ENCODE measurements at regions not wholly inside any gene's neighbourhood (a gene's known extent, or its start where the extent isn't known, plus 50 kb on each side); places are given as distances from the start of the nearest gene placed in this dataset.

GRCh38 chr3:171932153-171932611 is 89.0 kb downstream of the TMEM212 start:
- no peaks in the 10 kb centered on the region for H3K36me3 ChIP-seq (ENCODE audit: control insufficient read depth in 2 of 4, insufficient read depth in 4 of 4, low read length in 3 of 4)
- H2BK120ac ChIP-seq (replicated peaks; ENCODE audit: low read depth, low read length) = no peak overlapping the region
- 0 out of 2 replicates have a peak overlapping the region, but pooled peaks have one; percentile 45 for H4K8ac ChIP-seq (ENCODE audit: extremely low read depth, insufficient read depth, low read length)
- no peaks in the 10 kb centered on the region for H3K9me3 ChIP-seq (ENCODE audit: insufficient read depth in 2 of 2, low read depth in 1 of 2, low read length in 1 of 2)
- no peaks in the 10 kb centered on the region for H3K79me1 ChIP-seq (ENCODE audit: low read depth, low read length)
- no peak overlapping the region for H2AK5ac ChIP-seq (ENCODE audit: low read depth, low read length)
- H3K4ac ChIP-seq (replicated peaks; ENCODE audit: insufficient read length, low read depth, low read length) = no peak overlapping the region
- no peak overlapping the region for H2BK12ac ChIP-seq (ENCODE audit: low read depth, low read length)
- H4K91ac ChIP-seq (replicated peaks; ENCODE audit: insufficient read length, low read length) = no peak overlapping the region
- H3K79me2 ChIP-seq (ENCODE audit: control insufficient read depth in 1 of 2, insufficient read depth in 2 of 2, low read length in 2 of 2) = no peaks in the 10 kb centered on the region
- no peak overlapping the region for H2BK15ac ChIP-seq (ENCODE audit: low read length)
- H3K9ac ChIP-seq (replicated peaks in 1 of 4; ENCODE audit: extremely low read depth in 1 of 4, low read depth in 3 of 4, low read length in 3 of 4) = no peak overlapping the region
- no peak overlapping the region for H2BK20ac ChIP-seq (ENCODE audit: low read length)
- no peaks in the 10 kb centered on the region for H3K4me1 ChIP-seq (replicated peaks in 1 of 4; ENCODE audit: control insufficient read depth in 3 of 4, insufficient read depth in 4 of 4, low read length in 3 of 4)
- H3K4me2 ChIP-seq (ENCODE audit: insufficient read depth in 1 of 2, low read depth in 2 of 2, low read length in 2 of 2) = no peak overlapping the region
- H3K23me2 ChIP-seq (ENCODE audit: low read depth, low read length) = no peaks in the 10 kb centered on the region
- H2BK5ac ChIP-seq (ENCODE audit: low read depth, low read length) = no peak overlapping the region
- CTCF ChIA-PET (ENCODE audit: partially characterized antibody) = no interaction called here
- no peak overlapping the region for H3K23ac ChIP-seq (ENCODE audit: insufficient read length)
- H4K20me1 ChIP-seq (replicated peaks in 1 of 2; ENCODE audit: control insufficient read depth in 1 of 2, insufficient read depth in 2 of 2, low read length in 2 of 2) = no peaks in the 10 kb centered on the region
- no peak overlapping the region for H3K4me3 ChIP-seq (ENCODE audit: extremely low read depth in 1 of 4, insufficient read depth in 2 of 4, low read depth in 3 of 4, low read length in 4 of 4)
- H3K18ac ChIP-seq (ENCODE audit: extremely low read depth, low read length) = no peak overlapping the region
- no peak overlapping the region for H3K27ac ChIP-seq (ENCODE audit: low read depth, low read length)
- FAIRE-seq = no peak
- no peaks in the 10 kb centered on the region for H3K27me3 ChIP-seq (replicated peaks in 1 of 4; ENCODE audit: control insufficient read depth in 3 of 4, extremely low read depth in 1 of 4, insufficient read depth in 3 of 4, low read length in 3 of 4)
- no peak overlapping the region for H3K14ac ChIP-seq (ENCODE audit: insufficient read length)
- H4K5ac ChIP-seq (ENCODE audit: insufficient read length, low read depth, low read length) = no peak overlapping the region
- H2AFZ ChIP-seq (ENCODE audit: low read length) = 0 out of 2 replicates have a peak overlapping the region, but pooled peaks have one; percentile 87
- no peak for TF ChIP-seq BACH1 (IDR thresholded peaks at IDR 0.05; ENCODE audit: low read length)
- TF ChIP-seq EZH2 (IDR thresholded peaks at IDR 0.05; ENCODE audit: low read depth, low read length, severe bottlenecking) = no peak
- no peak for TF ChIP-seq GABPA (IDR thresholded peaks at IDR 0.05; ENCODE audit: borderline replicate concordance, insufficient read depth, low read length)
- no peak for TF ChIP-seq SUZ12 (IDR thresholded peaks at IDR 0.05; ENCODE audit: low read length)
- no peak for TF ChIP-seq ZNF274 (IDR thresholded peaks at IDR 0.05; ENCODE audit: borderline replicate concordance, extremely low read depth, low read length)
- no peak for TF ChIP-seq SAP30 (IDR thresholded peaks at IDR 0.05; ENCODE audit: insufficient read depth, insufficient replicate concordance, low read length)
- no peak for TF ChIP-seq RBBP5 (IDR thresholded peaks at IDR 0.05; ENCODE audit: borderline replicate concordance, low read depth, low read length)
- TF ChIP-seq KDM5A (IDR thresholded peaks at IDR 0.05; ENCODE audit: low read length) = no peak
- H3K56ac ChIP-seq (replicated peaks; ENCODE audit: insufficient read length, low read depth, low read length) = no peak overlapping the region
- WGBS, 2 experiments (ENCODE audit: extremely low coverage in 1 of 2, insufficient coverage in 1 of 2, insufficient read length in 1 of 2, insufficient replicate concordance in 2 of 2, low coverage in 1 of 2, low lambda C conversion rate in 2 of 2, missing lambda C conversion rate in 1 of 2) = 89% methylated on average over 10 of the region's 10 CpGs; no CpG with 5 or more reads in 1 of the 2 experiments
- POLR2A ChIA-PET (ENCODE audit: partially characterized antibody) = no interaction called here
- DNase-seq (ENCODE audit: low read depth in 1 of 2, low spot score in 2 of 2) = no peak

Data from H1 (cell line).